ENCODE measurements at regions not wholly inside any gene's neighbourhood (a gene's known extent, or its start where the extent isn't known, plus 50 kb on each side); places are given as distances from the start of the nearest gene placed in this dataset.

- no peak for DNase-seq
Measured at GRCh38 chr6:139557547-139557946, 183.1 kb upstream of the CITED2 start.

DNA sequence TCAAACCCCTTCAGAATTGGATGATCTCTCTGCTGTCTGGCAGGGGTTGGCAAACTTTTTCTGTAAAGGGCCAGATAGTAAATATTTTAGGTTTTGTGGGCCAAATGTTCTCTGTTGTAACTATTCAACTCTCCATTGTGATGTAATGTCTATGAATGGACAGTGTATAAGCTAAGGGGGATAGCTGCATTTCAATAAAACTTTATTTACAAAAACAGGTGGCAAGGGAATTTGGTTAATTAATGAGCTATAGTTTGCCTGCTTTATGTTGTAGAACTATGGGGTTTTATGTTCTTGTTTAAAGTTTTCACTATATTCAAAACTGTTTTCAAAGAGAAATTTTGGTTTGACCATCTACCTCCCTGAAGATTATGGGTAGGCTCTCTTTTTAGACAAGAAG lies 182.1 kb upstream of the CITED2 start:
- DNase-seq, result no peak

DNA sequence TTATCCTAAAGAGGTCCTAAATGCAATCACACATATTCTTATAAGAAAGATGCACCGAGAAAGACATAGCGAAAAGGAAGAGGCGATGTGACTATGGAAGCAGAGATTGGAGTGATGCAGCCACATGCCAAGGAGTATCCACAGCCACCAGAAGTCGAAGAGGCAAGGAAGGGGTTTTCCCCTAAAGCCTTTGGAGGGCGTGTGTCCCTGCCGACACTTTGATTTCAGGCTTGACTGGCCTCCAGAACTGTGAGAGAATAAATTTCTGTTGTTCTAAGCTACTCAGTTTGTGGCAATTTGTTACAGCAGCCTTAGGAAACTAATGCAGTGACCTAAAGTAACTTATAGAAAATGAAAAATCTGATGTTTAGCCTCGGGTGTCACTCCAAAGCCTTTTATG lies 179.5 kb upstream of the CITED2 start:
- DNase-seq, result no peak

- no peak for DNase-seq
Measured at GRCh38 chr6:139551376-139551775, 176.9 kb upstream of the CITED2 start.

- DNase-seq, result no peak
Measured at GRCh38 chr6:139550361-139550760, 175.9 kb upstream of the CITED2 start.

DNA sequence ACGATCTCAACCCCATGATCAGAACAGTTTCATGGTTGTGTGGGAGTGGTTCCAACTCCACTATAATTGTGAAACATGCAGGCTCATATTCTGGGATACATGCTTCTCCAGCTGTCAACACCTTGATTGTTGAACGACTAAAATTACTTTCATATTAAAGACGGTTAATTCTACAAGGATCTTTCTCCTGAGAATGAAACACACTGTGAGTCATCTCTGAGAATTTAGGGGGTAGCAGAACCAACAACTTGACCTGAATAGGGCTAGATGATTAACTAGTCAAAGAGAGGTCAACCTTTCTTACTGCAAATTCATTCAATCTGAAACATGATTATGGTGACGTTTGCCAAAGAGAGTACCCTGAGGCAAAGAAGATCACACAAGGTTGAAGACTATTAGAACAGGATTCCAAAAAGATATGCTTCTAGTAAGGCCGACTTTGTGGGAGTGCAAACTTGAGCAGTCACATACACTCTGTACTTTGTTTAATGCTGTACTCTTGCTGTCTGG lies 175.2 kb upstream of the CITED2 start:
- DNase-seq, result no peak

DNA sequence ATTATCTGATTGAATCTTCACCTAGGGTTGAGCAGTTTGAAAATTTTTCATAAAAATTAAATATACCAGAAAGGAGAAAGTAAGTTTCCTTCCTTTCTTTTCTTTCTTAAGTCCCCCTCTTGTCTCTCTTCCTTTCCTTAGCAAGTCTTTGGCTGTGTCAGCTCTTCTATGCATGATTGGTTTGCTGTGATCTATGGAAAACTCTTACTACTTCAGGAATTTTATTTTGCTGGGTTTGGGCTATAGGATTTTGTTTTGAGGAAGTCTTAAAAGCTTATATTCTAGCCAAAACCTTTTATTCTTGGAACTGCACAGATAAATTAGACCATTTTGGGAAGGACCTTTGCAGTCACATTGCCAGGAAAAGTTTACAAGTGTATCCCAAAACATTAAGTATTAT lies 173.4 kb upstream of the CITED2 start:
- DNase-seq, result no peak

GRCh38 chr6:139547122-139547776 lies 172.8 kb upstream of the CITED2 start:
- DNase-seq, result no peak

DNA sequence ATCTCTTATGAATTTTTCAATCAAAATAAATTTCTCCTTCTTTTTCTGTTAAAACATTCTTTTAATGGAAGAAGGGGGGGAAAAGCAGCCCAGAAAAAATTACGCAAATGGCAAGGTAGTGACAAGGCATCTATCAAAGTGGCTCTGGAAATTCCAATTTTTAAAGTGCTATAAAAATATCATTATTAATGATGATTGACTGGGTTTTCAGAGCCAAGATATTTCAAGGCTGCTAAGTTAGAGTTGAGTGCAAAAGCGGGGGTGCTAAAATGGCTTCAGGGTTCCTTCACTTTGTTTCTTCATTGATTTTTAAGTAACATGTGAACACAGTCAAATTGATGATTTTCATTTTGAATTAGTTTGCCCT lies 171.6 kb upstream of the CITED2 start:
- no peak for DNase-seq

- DNase-seq, result no peak
Measured at GRCh38 chr6:139545206-139546105, 171.0 kb upstream of the CITED2 start.

DNA sequence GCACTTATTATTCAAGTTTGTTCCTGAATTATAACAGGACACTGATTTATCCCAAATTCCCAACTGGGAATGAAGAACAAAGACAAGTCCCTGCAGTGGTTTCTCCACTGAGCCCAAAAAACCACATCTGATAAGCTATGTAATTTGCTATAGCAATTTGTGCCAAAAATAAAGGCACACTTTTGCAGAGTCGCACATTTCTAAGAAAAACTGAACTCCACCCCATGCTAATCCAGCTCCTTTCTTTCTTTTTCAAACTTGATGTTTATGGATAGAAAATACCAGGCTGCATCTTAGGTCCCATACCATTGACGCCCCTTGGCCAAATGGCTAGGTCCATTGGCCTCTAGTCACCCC lies 170.2 kb upstream of the CITED2 start:
- DNase-seq, result no peak

DNA sequence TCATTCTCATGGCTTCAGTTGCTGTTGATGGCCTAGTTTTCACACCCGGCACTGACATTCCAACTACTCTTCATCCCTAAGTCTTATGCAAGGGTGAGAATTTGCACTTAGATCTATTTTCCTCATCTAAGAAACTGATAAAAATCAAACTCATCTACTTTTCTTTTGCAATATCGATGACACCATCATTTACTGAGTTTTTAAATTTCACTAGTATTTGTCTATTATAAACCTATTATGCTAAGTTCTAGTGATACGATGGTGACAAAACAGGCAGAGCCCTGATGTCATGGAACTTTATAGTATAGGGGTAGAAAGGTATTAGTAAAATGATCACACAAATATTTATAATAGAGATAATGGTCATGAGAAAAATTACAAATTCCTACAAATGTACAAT lies 167.9 kb upstream of the CITED2 start:
- no peak for DNase-seq

DNA sequence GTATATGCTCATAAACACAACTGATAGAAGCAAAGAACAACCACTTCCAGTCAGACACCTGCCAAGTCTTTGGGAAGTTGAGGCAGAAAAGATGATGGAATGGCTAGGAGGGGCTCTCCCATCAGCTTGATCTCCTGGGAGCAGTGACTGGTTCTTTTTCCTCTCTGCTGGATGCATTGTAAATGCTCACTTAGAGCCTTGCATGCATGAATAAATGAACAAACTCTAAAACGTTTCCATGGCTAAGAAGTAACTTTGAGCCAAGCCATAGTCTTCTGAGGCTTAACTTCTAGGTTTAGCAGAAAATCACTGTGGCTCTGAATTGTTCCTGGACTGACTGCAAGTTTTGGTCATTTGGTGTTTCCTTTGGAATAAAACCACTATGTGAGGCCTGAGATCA lies 166.4 kb upstream of the CITED2 start:
- no peak for DNase-seq

DNA sequence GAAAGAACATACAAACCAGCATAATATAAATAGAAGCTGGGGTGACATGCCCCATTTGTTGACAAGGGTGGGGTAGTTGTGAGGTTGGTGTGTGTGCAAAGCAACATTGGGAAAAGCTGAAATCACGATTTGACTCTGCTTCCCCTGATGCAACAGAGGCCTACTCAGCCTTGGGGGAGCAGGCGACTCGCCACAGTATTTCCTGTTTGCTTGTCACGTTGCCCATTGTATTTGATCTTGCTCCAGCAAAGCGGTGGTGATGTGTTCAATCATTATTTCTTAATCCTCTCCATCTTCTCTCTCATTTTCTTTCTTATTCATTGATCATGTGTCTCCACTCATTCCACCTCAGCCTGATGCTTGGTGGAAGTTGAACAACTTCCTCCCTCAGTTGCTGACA lies 165.8 kb upstream of the CITED2 start:
- no peak for DNase-seq

DNA sequence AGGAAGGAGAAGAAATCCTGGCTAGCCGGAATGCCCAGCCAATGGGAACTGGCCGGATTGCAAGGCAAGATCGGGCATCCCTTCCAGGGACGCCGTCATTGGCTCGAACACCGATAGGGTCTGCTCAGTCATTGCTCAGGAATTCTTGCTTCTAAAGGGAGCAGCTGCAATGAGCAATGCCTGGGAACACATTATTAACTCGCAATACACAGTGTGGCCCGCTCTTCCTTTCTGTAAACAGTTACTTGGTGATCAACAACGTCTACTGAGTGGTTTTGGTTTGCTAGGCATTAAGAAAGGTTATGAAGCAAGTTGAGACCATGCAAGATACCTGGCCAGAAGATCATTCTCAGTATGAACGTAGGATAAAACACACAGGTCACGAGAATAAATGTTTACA lies 165.4 kb upstream of the CITED2 start:
- DNase-seq, result no peak

GRCh38 chr6:139538366-139538765 lies 163.9 kb upstream of the CITED2 start:
- DNase-seq, result no peak

GRCh38 chr6:139536751-139537617 lies 162.5 kb upstream of the CITED2 start:
- DNase-seq, result no peak

GRCh38 chr6:139534472-139535115 lies 160.1 kb upstream of the CITED2 start:
- DNase-seq, result no peak

DNA sequence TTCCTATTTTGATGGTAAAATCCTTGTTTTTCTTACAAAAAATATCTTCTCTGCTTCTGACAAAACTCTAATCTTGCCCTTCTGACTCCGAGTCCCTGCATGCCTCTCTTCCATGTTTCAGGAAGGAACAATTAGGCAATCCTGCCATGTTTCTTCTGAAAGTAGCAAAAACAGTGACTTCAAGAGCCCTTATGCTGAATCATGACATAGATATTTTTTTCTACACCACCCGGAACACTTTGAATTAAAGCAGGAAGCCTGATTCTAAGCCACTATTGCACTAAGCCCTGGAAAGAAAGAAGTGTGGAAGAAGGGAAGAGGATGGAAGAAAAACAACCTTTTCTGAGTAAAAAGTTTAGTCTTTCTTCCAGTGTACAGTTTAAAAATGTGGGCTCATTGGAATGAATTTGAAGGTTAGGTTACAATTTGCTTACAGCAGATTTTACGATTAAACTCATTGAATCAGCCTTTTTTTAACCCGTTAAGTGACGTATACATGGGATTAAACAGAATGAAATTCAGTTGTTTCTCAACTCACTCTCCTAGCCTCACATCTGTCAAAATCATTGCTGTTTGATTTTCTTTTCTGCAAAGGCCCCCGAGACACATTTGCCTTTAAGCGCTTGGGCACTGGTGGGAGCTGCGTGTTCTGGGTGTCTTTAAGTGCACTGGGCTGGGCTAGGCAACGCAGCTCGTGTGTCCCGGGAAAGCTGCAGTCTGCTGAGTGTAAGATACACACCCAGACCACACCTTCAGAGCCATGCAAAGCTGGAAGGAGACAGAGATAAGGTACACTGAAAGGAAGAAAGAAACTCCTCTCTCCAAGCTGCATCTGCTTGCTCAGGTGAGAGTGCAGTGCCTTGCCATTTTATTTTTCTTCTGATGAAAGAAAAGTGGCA lies 159.4 kb upstream of the CITED2 start:
- no peak for DNase-seq

GRCh38 chr6:139533171-139533570 lies 158.7 kb upstream of the CITED2 start:
- DNase-seq, result no peak

- DNase-seq, result no peak
Measured at GRCh38 chr6:139531148-139532115, 157.0 kb upstream of the CITED2 start.
